ENCODE measurements at regions not wholly inside any gene's neighbourhood (a gene's known extent, or its start where the extent isn't known, plus 50 kb on each side); places are given as distances from the start of the nearest gene placed in this dataset.
"Not testable (repeated sequence)": the region's sequence is repeated elsewhere in the genome, so short reads cannot be mapped to it uniquely, and the experiment has no call there.

DNA sequence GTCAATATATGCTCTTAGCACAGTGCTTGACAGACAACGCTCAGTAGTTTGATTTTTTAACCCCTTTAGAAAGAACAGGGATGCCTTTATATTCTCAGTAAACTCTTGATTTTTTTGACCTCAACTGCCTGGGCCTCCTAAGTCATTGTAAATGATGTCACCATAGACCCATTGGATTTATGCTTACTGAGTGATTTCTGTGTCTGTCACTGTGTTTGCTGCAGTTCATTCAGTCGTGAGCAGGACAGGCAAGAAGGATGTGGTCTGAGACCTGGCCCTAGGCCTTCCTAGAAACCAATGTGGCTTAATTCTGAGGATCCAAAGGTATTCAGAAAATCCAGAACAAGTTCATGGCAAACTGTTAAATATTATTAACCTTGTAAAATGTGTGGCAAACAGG lies 868.1 kb downstream of the XPNPEP1 start:
- Mint-ChIP-seq H3K4me3 (ENCODE audit: unreplicated experiment) (no peak overlapping the region), H3K36me3 (ENCODE audit: low read depth, unreplicated experiment) (no peaks in the 10 kb centered on the region), H3K9me3 (ENCODE audit: unreplicated experiment) (no peaks in the 10 kb centered on the region), H3K27ac (ENCODE audit: unreplicated experiment) (no peak overlapping the region), H3K4me1 (ENCODE audit: unreplicated experiment) (peaks cover 34% of the 10 kb centered on the region), H3K27me3 (ENCODE audit: unreplicated experiment) (no peaks in the 10 kb centered on the region)
- no peak for DNase-seq (ENCODE audit: low spot score)
- TF ChIP-seq, protein P1, sequence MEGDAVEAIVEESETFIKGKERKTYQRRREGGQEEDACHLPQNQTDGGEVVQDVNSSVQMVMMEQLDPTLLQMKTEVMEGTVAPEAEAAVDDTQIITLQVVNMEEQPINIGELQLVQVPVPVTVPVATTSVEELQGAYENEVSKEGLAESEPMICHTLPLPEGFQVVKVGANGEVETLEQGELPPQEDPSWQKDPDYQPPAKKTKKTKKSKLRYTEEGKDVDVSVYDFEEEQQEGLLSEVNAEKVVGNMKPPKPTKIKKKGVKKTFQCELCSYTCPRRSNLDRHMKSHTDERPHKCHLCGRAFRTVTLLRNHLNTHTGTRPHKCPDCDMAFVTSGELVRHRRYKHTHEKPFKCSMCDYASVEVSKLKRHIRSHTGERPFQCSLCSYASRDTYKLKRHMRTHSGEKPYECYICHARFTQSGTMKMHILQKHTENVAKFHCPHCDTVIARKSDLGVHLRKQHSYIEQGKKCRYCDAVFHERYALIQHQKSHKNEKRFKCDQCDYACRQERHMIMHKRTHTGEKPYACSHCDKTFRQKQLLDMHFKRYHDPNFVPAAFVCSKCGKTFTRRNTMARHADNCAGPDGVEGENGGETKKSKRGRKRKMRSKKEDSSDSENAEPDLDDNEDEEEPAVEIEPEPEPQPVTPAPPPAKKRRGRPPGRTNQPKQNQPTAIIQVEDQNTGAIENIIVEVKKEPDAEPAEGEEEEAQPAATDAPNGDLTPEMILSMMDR (IDR thresholded peaks at IDR 0.05; ENCODE audit: unreplicated experiment), result no peak

DNA sequence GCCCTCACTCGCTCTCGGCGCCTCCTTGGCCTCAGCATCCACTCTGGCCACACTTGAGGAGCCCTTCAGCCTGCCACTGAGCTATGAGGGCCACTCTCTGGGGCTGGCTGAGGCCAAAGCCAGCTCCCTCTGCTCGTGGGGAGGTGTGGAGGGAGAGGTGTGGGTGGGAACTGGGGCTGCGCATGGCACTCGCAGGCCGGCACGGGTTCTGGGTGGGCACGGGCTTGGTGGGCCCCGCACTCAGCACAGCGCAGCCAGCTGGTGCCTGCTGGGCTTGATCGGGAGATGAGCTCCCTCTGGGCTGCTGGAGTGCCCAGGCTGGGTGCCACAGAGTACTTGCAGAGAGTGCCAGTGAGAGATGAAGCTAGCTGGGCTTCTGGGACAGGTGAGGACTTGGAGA lies 875.5 kb downstream of the XPNPEP1 start:
- H3K9me3 Mint-ChIP-seq (ENCODE audit: unreplicated experiment), result no peaks in the 10 kb centered on the region
- TF ChIP-seq, protein P1 (IDR thresholded peaks at IDR 0.05; ENCODE audit: unreplicated experiment), result no peak
- no peaks in the 10 kb centered on the region for H3K27me3 Mint-ChIP-seq (ENCODE audit: unreplicated experiment)
- no peak overlapping the region for H3K4me3 Mint-ChIP-seq (ENCODE audit: unreplicated experiment)
- no peak for DNase-seq (ENCODE audit: low spot score)
- H3K4me1 Mint-ChIP-seq (ENCODE audit: unreplicated experiment), result peaks cover 13% of the 10 kb centered on the region
- H3K27ac Mint-ChIP-seq (ENCODE audit: unreplicated experiment), result no peak overlapping the region
- H3K36me3 Mint-ChIP-seq (ENCODE audit: low read depth, unreplicated experiment), result peaks cover 7% of the 10 kb centered on the region

DNA sequence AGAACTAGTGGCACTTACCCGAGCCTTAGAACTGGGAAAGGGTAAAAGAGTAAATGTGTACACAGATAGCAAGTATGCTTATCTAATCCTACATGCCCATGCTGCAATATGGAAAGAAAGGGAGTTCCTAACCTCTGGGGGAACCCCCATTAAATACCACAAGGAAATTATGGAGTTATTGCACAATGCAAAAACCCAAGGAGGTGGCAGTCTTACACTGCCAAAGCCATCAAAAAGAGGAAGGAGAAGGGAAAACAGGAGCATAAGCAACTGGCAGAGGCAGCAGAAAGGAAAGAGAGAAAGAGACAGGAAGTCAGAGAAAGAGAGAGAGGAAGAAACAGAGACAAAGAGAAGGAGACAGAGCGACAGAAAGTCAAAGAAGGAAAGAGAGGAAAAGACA lies 876.9 kb downstream of the XPNPEP1 start:
- not testable (repeated sequence) for DNase-seq (ENCODE audit: low spot score); H3K27me3 Mint-ChIP-seq (ENCODE audit: unreplicated experiment); H3K27ac Mint-ChIP-seq (ENCODE audit: unreplicated experiment); H3K36me3 Mint-ChIP-seq (ENCODE audit: low read depth, unreplicated experiment); H3K4me3 Mint-ChIP-seq (ENCODE audit: unreplicated experiment); H3K4me1 Mint-ChIP-seq (ENCODE audit: unreplicated experiment); H3K9me3 Mint-ChIP-seq (ENCODE audit: unreplicated experiment)

DNA sequence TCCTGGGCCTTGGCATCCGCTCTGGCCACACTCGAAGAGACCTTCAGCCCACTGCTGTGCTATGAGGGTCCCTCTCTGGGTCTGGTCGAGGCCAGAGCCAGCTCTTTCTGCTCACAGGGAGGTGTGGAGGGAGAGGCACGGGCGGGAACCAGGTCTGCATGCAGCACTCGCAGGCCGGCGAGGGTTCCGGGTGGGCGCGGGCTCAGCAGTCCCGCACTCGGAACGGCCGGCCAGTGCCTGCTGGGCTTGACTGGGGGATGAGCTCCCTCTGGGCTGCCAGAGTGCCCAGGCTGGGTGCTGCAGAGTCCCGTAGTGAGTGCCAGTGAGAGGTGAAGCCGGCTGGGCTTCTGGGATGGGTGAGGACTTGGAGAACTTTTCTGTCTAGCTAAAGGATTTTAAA lies 882.7 kb downstream of the XPNPEP1 start:
- no peak overlapping the region for H3K4me3 Mint-ChIP-seq (ENCODE audit: unreplicated experiment)
- no peaks in the 10 kb centered on the region for H3K4me1 Mint-ChIP-seq (ENCODE audit: unreplicated experiment)
- no peak for DNase-seq (ENCODE audit: low spot score)
- H3K36me3 Mint-ChIP-seq (ENCODE audit: low read depth, unreplicated experiment), result no peaks in the 10 kb centered on the region
- H3K27ac Mint-ChIP-seq (ENCODE audit: unreplicated experiment), result no peak overlapping the region
- H3K27me3 Mint-ChIP-seq (ENCODE audit: unreplicated experiment), result no peaks in the 10 kb centered on the region
- H3K9me3 Mint-ChIP-seq (ENCODE audit: unreplicated experiment), result no peaks in the 10 kb centered on the region
- TF ChIP-seq, protein P1 (IDR thresholded peaks at IDR 0.05; ENCODE audit: unreplicated experiment), result no peak

DNA sequence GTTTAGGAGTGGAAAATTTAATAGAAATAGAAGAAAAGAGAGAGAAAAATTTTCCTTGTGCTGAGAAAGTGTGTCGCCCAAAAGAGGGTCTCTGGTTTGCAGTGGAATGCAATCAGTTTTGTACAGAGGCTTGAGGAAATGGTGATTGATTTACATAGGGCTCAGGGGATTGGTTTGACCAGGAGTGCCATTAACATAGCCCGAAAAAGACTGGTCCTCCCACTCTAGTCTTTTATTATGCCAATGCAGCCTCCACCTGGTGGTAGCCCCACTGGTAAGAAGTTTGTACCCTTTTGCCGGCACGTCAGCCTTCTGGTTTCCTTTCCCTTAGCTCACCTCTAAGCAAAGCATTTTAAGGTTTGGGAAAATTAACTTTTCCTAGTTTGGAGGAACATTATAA lies 885.3 kb downstream of the XPNPEP1 start:
- TF ChIP-seq, protein P1 (IDR thresholded peaks at IDR 0.05; ENCODE audit: unreplicated experiment), result no peak
- Mint-ChIP-seq H3K27me3 (ENCODE audit: unreplicated experiment) (no peaks in the 10 kb centered on the region), H3K27ac (ENCODE audit: unreplicated experiment) (no peak overlapping the region), H3K4me3 (ENCODE audit: unreplicated experiment) (no peak overlapping the region), H3K36me3 (ENCODE audit: low read depth, unreplicated experiment) (no peaks in the 10 kb centered on the region), H3K9me3 (ENCODE audit: unreplicated experiment) (no peaks in the 10 kb centered on the region), H3K4me1 (ENCODE audit: unreplicated experiment) (no peaks in the 10 kb centered on the region)
- DNase-seq (ENCODE audit: low spot score), result no peak

All from endothelial cell (in vitro differentiated cells).